Osteocyte (in vitro differentiated cells): ENCODE measurements at regions not wholly inside any gene's neighbourhood (a gene's known extent, or its start where the extent isn't known, plus 50 kb on each side); places are given as distances from the start of the nearest gene placed in this dataset.

Experiments
- DNase-seq: peaks from one replicate; pipeline ENCODE4 v3.0.0; 2021; ENCODE audit warnings: mixed read lengths; ENCODE audit not compliant: unreplicated experiment; ENCODE audit errors: extremely low spot score
- H3K27ac Mint-ChIP-seq: one replicate; pipeline ENCODE4 v1.8.0; 2021; ENCODE audit warnings: mild to moderate bottlenecking, mixed read lengths; ENCODE audit not compliant: unreplicated experiment
- H3K27me3 Mint-ChIP-seq: one replicate; pipeline ENCODE4 v1.8.0; 2021; ENCODE audit warnings: mixed read lengths; ENCODE audit not compliant: unreplicated experiment
- H3K36me3 Mint-ChIP-seq: one replicate; pipeline ENCODE4 v1.8.0; 2021; ENCODE audit warnings: mixed read lengths; ENCODE audit not compliant: unreplicated experiment
- H3K4me1 Mint-ChIP-seq: one replicate; pipeline ENCODE4 v1.8.0; 2021; ENCODE audit warnings: mixed read lengths; ENCODE audit not compliant: unreplicated experiment
- H3K4me3 Mint-ChIP-seq: one replicate; pipeline ENCODE4 v1.8.0; 2021; ENCODE audit warnings: mild to moderate bottlenecking, moderate library complexity, mixed read lengths; ENCODE audit not compliant: unreplicated experiment
- H3K9me3 Mint-ChIP-seq: one replicate; pipeline ENCODE4 v1.8.0; 2021; ENCODE audit warnings: mixed read lengths; ENCODE audit not compliant: unreplicated experiment
- CTCF ChIP-seq: fragments of 200-600 bp; sonication (generic); IDR thresholded peaks from 2 replicates; pipeline ENCODE4 v1.5.0; 2021; ENCODE audit warnings: antibody characterized with exemption, mild to moderate bottlenecking, moderate library complexity

- Mint-ChIP-seq H3K9me3 (peaks cover 3% of the 10 kb centered on the region), H3K4me1 (peaks cover 37% of the 10 kb centered on the region), H3K36me3 (no peaks in the 10 kb centered on the region), H3K27me3 (no peaks in the 10 kb centered on the region), H3K27ac (no peak overlapping the region), H3K4me3 (no peak overlapping the region)
- DNase-seq: no peak
- no peak for TF ChIP-seq CTCF
These were observed 104.3 kb upstream of the SPATA31D4 start for GRCh38 chr9:81823672-81824554.

GRCh38 chr9:81824802-81825730, 103.2 kb upstream of the SPATA31D4 start:
- Mint-ChIP-seq H3K36me3 (no peaks in the 10 kb centered on the region), H3K27ac (no peak overlapping the region), H3K9me3 (peaks cover 3% of the 10 kb centered on the region), H3K4me3 (no peak overlapping the region), H3K4me1 (peaks cover 34% of the 10 kb centered on the region), H3K27me3 (no peaks in the 10 kb centered on the region)
- TF ChIP-seq CTCF: no peak
- no peak for DNase-seq

- no peak for DNase-seq
- TF ChIP-seq CTCF: no peak
- peaks cover 3% of the 10 kb centered on the region for H3K9me3 Mint-ChIP-seq
- peaks cover 25% of the 10 kb centered on the region for H3K4me1 Mint-ChIP-seq
- no peak overlapping the region for H3K4me3 Mint-ChIP-seq
- H3K27me3 Mint-ChIP-seq: no peaks in the 10 kb centered on the region
- no peaks in the 10 kb centered on the region for H3K36me3 Mint-ChIP-seq
- no peak overlapping the region for H3K27ac Mint-ChIP-seq
These were observed 102.2 kb upstream of the SPATA31D4 start for GRCh38 chr9:81825846-81826516.

GRCh38 chr9:81826517-81826906, 101.7 kb upstream of the SPATA31D4 start:
- Mint-ChIP-seq H3K27me3 (no peaks in the 10 kb centered on the region), H3K4me3 (no peak overlapping the region), H3K9me3 (peaks cover 3% of the 10 kb centered on the region), H3K4me1 (peaks cover 24% of the 10 kb centered on the region), H3K27ac (no peak overlapping the region), H3K36me3 (no peaks in the 10 kb centered on the region)
- no peak for DNase-seq
- TF ChIP-seq CTCF: no peak
